ENCODE measurements at regions not wholly inside any gene's neighbourhood (a gene's known extent, or its start where the extent isn't known, plus 50 kb on each side); places are given as distances from the start of the nearest gene placed in this dataset.

GRCh38 chr13:97639236-97639635 lies 205.3 kb downstream of the RAP2A start:
- no peaks in the 10 kb centered on the region for H3K36me3 ChIP-seq (ENCODE audit: control insufficient read depth, insufficient read depth, low read length)
- no peak overlapping the region for H3K27ac ChIP-seq (ENCODE audit: low read depth, low read length)
- no peak overlapping the region for H2BK120ac ChIP-seq (ENCODE audit: low read depth, low read length)

GRCh38 chr13:97640268-97640667 lies 206.3 kb downstream of the RAP2A start:
- H3K4me2 ChIP-seq (ENCODE audit: low read length) = no peak overlapping the region
- H3K18ac ChIP-seq (ENCODE audit: low read length) = peak overlapping the region; percentile 94
- peak overlapping the region; percentile 48 for H4K5ac ChIP-seq (ENCODE audit: low read length)
- no peaks in the 10 kb centered on the region for H3K79me1 ChIP-seq (ENCODE audit: low read length)
- H2BK5ac ChIP-seq (ENCODE audit: low read length) = peak overlapping the region; percentile 45
- no CpG with 5 or more reads among the region's 2 CpGs for WGBS (ENCODE audit: extremely low coverage, insufficient coverage, low lambda C conversion rate)
- DNase-seq = no peak
- no peak overlapping the region for H2BK15ac ChIP-seq (replicated peaks; ENCODE audit: low read depth)
- H3K4ac ChIP-seq (ENCODE audit: low read depth, low read length) = peak overlapping the region; percentile 52
- no peak overlapping the region for H3K4me3 ChIP-seq (ENCODE audit: low read length)
- H2AK5ac ChIP-seq (ENCODE audit: low read length) = peak overlapping the region; percentile 88
- peak overlapping the region; percentile 13 for H4K8ac ChIP-seq (ENCODE audit: low read depth, low read length)
- no peaks in the 10 kb centered on the region for H3K36me3 ChIP-seq (ENCODE audit: control insufficient read depth, insufficient read depth, low read length)
- H3K27me3 ChIP-seq (ENCODE audit: insufficient read depth, low read length, poor library complexity) = no peaks in the 10 kb centered on the region
- H3K9ac ChIP-seq (ENCODE audit: low read length) = no peak overlapping the region
- H3K56ac ChIP-seq (ENCODE audit: low read length) = peak overlapping the region; percentile 51
- H3K4me1 ChIP-seq (ENCODE audit: control insufficient read depth, low read depth, low read length) = peaks cover 2% of the 10 kb centered on the region
- no peak overlapping the region for H3K23ac ChIP-seq (ENCODE audit: low read length)
- H2BK120ac ChIP-seq (ENCODE audit: low read depth, low read length) = peak overlapping the region; percentile 86
- H3K79me2 ChIP-seq (ENCODE audit: control insufficient read depth, insufficient read depth, low read length) = no peaks in the 10 kb centered on the region
- no peak overlapping the region for H3K27ac ChIP-seq (ENCODE audit: low read depth, low read length)

More at GRCh38 chr13:97639236-97639635, 205.3 kb downstream of the RAP2A start:
- no peaks in the 10 kb centered on the region for H3K27me3 ChIP-seq (ENCODE audit: insufficient read depth, low read length, poor library complexity)
- no peak overlapping the region for H3K9ac ChIP-seq (ENCODE audit: low read length)
- H3K4ac ChIP-seq (ENCODE audit: low read depth, low read length) = no peak overlapping the region
- H3K79me1 ChIP-seq (ENCODE audit: low read length) = no peaks in the 10 kb centered on the region
- H2BK15ac ChIP-seq (replicated peaks; ENCODE audit: low read depth) = no peak overlapping the region
- H3K4me2 ChIP-seq (ENCODE audit: low read length) = no peak overlapping the region
- no peak overlapping the region for H2AK5ac ChIP-seq (ENCODE audit: low read length)
- no peaks in the 10 kb centered on the region for H3K79me2 ChIP-seq (ENCODE audit: control insufficient read depth, insufficient read depth, low read length)
- H3K23ac ChIP-seq (ENCODE audit: low read length) = no peak overlapping the region
- no peak overlapping the region for H3K4me3 ChIP-seq (ENCODE audit: low read length)
- no peak overlapping the region for H3K18ac ChIP-seq (ENCODE audit: low read length)
- no peak overlapping the region for H2BK5ac ChIP-seq (ENCODE audit: low read length)
- H3K4me1 ChIP-seq (ENCODE audit: control insufficient read depth, low read depth, low read length) = peaks cover 2% of the 10 kb centered on the region
- H4K8ac ChIP-seq (ENCODE audit: low read depth, low read length) = no peak overlapping the region
- no peak overlapping the region for H3K56ac ChIP-seq (ENCODE audit: low read length)
- no peak overlapping the region for H4K5ac ChIP-seq (ENCODE audit: low read length)
- DNase-seq = no peak

GRCh38 chr13:97648171-97648880 lies 214.4 kb downstream of the RAP2A start:
- no peak overlapping the region for H3K23ac ChIP-seq (ENCODE audit: low read length)
- H3K9ac ChIP-seq (ENCODE audit: low read length) = no peak overlapping the region
- H3K79me1 ChIP-seq (ENCODE audit: low read length) = no peaks in the 10 kb centered on the region
- peak overlapping the region; percentile 100 for H2BK120ac ChIP-seq (ENCODE audit: low read depth, low read length)
- no peaks in the 10 kb centered on the region for H3K27me3 ChIP-seq (ENCODE audit: insufficient read depth, low read length, poor library complexity)
- H3K4me3 ChIP-seq (ENCODE audit: low read length) = no peak overlapping the region
- no peaks in the 10 kb centered on the region for H3K79me2 ChIP-seq (ENCODE audit: control insufficient read depth, insufficient read depth, low read length)
- H2BK15ac ChIP-seq (replicated peaks; ENCODE audit: low read depth) = peak overlapping the region; percentile 8
- peaks cover 8% of the 10 kb centered on the region for H3K4me1 ChIP-seq (ENCODE audit: control insufficient read depth, low read depth, low read length)
- H3K4me2 ChIP-seq (ENCODE audit: low read length) = no peak overlapping the region
- H2AK5ac ChIP-seq (ENCODE audit: low read length) = peak overlapping the region; percentile 6
- peak overlapping the region; percentile 99 for H3K4ac ChIP-seq (ENCODE audit: low read depth, low read length)
- peak overlapping the region; percentile 92 for H2BK5ac ChIP-seq (ENCODE audit: low read length)
- no CpG with 5 or more reads among the region's 14 CpGs for WGBS (ENCODE audit: extremely low coverage, insufficient coverage, low lambda C conversion rate)
- H4K5ac ChIP-seq (ENCODE audit: low read length) = no peak overlapping the region
- DNase-seq = no peak
- H3K27ac ChIP-seq (ENCODE audit: low read depth, low read length) = peak overlapping the region; percentile 97
- no peaks in the 10 kb centered on the region for H3K36me3 ChIP-seq (ENCODE audit: control insufficient read depth, insufficient read depth, low read length)
- peak overlapping the region; percentile 100 for H3K18ac ChIP-seq (ENCODE audit: low read length)
- peak overlapping the region; percentile 95 for H4K8ac ChIP-seq (ENCODE audit: low read depth, low read length)
- H3K56ac ChIP-seq (ENCODE audit: low read length) = peak overlapping the region; percentile 72

- H3K4me1 ChIP-seq (ENCODE audit: control insufficient read depth, low read depth, low read length) = peaks cover 8% of the 10 kb centered on the region
- peak overlapping the region; percentile 6 for H2AK5ac ChIP-seq (ENCODE audit: low read length)
- H3K56ac ChIP-seq (ENCODE audit: low read length) = peak overlapping the region; percentile 59
- H2BK120ac ChIP-seq (ENCODE audit: low read depth, low read length) = peak overlapping the region; percentile 93
- H4K5ac ChIP-seq (ENCODE audit: low read length) = peak overlapping the region; percentile 17
- DNase-seq = peak; percentile 64
- no peaks in the 10 kb centered on the region for H3K79me1 ChIP-seq (ENCODE audit: low read length)
- H3K27me3 ChIP-seq (ENCODE audit: insufficient read depth, low read length, poor library complexity) = no peaks in the 10 kb centered on the region
- peak overlapping the region; percentile 81 for H3K27ac ChIP-seq (ENCODE audit: low read depth, low read length)
- no peaks in the 10 kb centered on the region for H3K36me3 ChIP-seq (ENCODE audit: control insufficient read depth, insufficient read depth, low read length)
- H3K18ac ChIP-seq (ENCODE audit: low read length) = peak overlapping the region; percentile 99
- peak overlapping the region; percentile 92 for H2BK5ac ChIP-seq (ENCODE audit: low read length)
- H3K79me2 ChIP-seq (ENCODE audit: control insufficient read depth, insufficient read depth, low read length) = no peaks in the 10 kb centered on the region
- H3K23ac ChIP-seq (ENCODE audit: low read length) = no peak overlapping the region
- no peak overlapping the region for H3K4me3 ChIP-seq (ENCODE audit: low read length)
- H2BK15ac ChIP-seq (replicated peaks; ENCODE audit: low read depth) = no peak overlapping the region
- no peak overlapping the region for H4K8ac ChIP-seq (ENCODE audit: low read depth, low read length)
- no peak overlapping the region for H3K4me2 ChIP-seq (ENCODE audit: low read length)
- H3K9ac ChIP-seq (ENCODE audit: low read length) = no peak overlapping the region
- H3K4ac ChIP-seq (ENCODE audit: low read depth, low read length) = peak overlapping the region; percentile 75
Measured at GRCh38 chr13:97648881-97649224, 214.9 kb downstream of the RAP2A start.

- H3K27ac ChIP-seq (ENCODE audit: low read depth, low read length) = peak overlapping the region; percentile 7
- peak overlapping the region; percentile 19 for H2BK120ac ChIP-seq (ENCODE audit: low read depth, low read length)
- no peak overlapping the region for H4K8ac ChIP-seq (ENCODE audit: low read depth, low read length)
- peak overlapping the region; percentile 77 for H2BK5ac ChIP-seq (ENCODE audit: low read length)
- H3K4ac ChIP-seq (ENCODE audit: low read depth, low read length) = peak overlapping the region; percentile 84
- H2BK15ac ChIP-seq (replicated peaks; ENCODE audit: low read depth) = no peak overlapping the region
- no peaks in the 10 kb centered on the region for H3K79me1 ChIP-seq (ENCODE audit: low read length)
- WGBS (ENCODE audit: extremely low coverage, insufficient coverage, low lambda C conversion rate) = no CpG with 5 or more reads among the region's 17 CpGs
- H3K9ac ChIP-seq (ENCODE audit: low read length) = no peak overlapping the region
- peak overlapping the region; percentile 78 for H2AK5ac ChIP-seq (ENCODE audit: low read length)
- no peaks in the 10 kb centered on the region for H3K36me3 ChIP-seq (ENCODE audit: control insufficient read depth, insufficient read depth, low read length)
- peak overlapping the region; percentile 15 for H3K18ac ChIP-seq (ENCODE audit: low read length)
- no peak overlapping the region for H4K5ac ChIP-seq (ENCODE audit: low read length)
- peaks cover 8% of the 10 kb centered on the region for H3K4me1 ChIP-seq (ENCODE audit: control insufficient read depth, low read depth, low read length)
- H3K27me3 ChIP-seq (ENCODE audit: insufficient read depth, low read length, poor library complexity) = no peaks in the 10 kb centered on the region
- H3K56ac ChIP-seq (ENCODE audit: low read length) = peak overlapping the region; percentile 40
- no peak for DNase-seq
- no peak overlapping the region for H3K4me2 ChIP-seq (ENCODE audit: low read length)
- no peak overlapping the region for H3K4me3 ChIP-seq (ENCODE audit: low read length)
- no peak overlapping the region for H3K23ac ChIP-seq (ENCODE audit: low read length)
- no peaks in the 10 kb centered on the region for H3K79me2 ChIP-seq (ENCODE audit: control insufficient read depth, insufficient read depth, low read length)
Measured at GRCh38 chr13:97653443-97654140, 219.6 kb downstream of the RAP2A start.

Measured in mesendoderm (in vitro differentiated cells).